Ovary (tissue), 3 donors: ENCODE measurements at regions not wholly inside any gene's neighbourhood (a gene's known extent, or its start where the extent isn't known, plus 50 kb on each side); places are given as distances from the start of the nearest gene placed in this dataset.

ENCODE experiments used
- CTCF ChIP-seq, 3 donors: fragments of 450-650 bp in 2 of 3; fragments of 200-600 bp in 1 of 3; IDR thresholded peaks; one replicate each; pipeline versions ENCODE4 v1.5.1 to v1.8.0; 2016 to 2022; ENCODE audit warnings: antibody characterized with exemption in 3 of 3, mild to moderate bottlenecking in 1 of 3
- EP300 ChIP-seq: sonication (generic); formaldehyde crosslinking; IDR thresholded peaks from one replicate; pipeline ENCODE4 v1.6.1; 2017; ENCODE audit warnings: antibody characterized with exemption
- POLR2A ChIP-seq: fragments of 450-650 bp; IDR thresholded peaks from one replicate; pipeline ENCODE4 v1.6.1; 2017; ENCODE audit warnings: antibody characterized with exemption, mild to moderate bottlenecking, moderate library complexity
- donor health status: DM: no; HTN: no; CAD: no.

- TF ChIP-seq CTCF (IDR thresholded peaks at IDR 0.05) (no peak), POLR2A (no peak), EP300 (no peak)
Measured at GRCh38 chr15:20361091-20361490, 180.5 kb downstream of the GOLGA6L6 start.
